SKM-1 treated with dmso at 0.1 percent for 144 hours (cell line): ENCODE measurements at regions not wholly inside any gene's neighbourhood (a gene's known extent, or its start where the extent isn't known, plus 50 kb on each side); places are given as distances from the start of the nearest gene placed in this dataset.
"Not testable (repeated sequence)": the region's sequence is repeated elsewhere in the genome, so short reads cannot be mapped to it uniquely, and the experiment has no call there.

Experiments
- DNase-seq: peaks from one replicate; lab custom pipeline; 2025; ENCODE audit not compliant: unreplicated experiment; lab: John Stamatoyannopoulos, UW

- peak; percentile 58 for DNase-seq
These were observed 50.9 kb upstream of the HSPB3 start for GRCh38 chr5:54404568-54404967.

DNA sequence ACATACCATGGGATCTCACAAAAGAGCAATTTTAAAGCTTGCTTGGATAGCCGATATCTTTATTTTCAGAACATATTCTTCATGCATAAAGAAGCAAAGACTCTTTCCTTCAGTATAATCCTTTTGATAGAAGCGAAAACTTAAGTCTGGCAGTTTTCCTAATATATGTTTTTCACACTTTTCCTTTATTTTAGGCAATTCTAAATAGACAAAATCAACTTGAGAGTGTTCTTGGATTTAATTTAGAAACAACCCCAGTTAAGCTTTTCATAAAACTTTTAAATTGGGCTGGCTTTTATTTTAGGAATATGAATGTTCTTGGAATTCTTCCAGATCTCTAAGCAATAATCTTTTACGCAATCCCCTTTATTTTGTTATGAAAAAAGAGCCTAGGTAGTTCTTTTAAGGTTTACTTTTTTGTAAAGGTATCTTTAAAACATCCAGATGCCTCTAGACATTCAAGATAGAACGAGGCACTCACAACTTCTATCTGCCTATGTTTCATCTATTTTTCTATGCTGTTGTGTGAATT is 51.5 kb upstream of the HSPB3 start:
- DNase-seq: no peak

DNA sequence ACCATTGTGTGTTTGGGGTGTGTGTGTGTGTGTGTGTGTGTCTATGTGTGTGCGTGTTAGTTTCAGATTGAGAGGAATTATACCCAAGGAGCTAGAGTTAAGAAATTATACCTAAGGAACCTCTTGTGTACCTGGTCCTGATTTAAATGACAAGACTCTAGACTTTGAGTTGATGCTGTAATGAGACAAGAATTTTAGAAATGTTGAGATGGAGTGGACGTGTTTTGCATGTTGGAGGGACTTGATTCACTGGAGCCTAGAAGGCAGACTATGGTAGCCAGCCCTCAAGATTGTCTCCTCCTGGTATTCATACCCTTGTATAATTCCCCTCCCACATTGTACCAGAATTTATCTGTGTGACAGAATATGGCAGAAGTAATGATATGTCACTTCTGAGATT is 52.4 kb upstream of the HSPB3 start:
- no peak for DNase-seq

- no peak for DNase-seq
These were observed 54.0 kb upstream of the HSPB3 start for GRCh38 chr5:54401515-54401914.

DNA sequence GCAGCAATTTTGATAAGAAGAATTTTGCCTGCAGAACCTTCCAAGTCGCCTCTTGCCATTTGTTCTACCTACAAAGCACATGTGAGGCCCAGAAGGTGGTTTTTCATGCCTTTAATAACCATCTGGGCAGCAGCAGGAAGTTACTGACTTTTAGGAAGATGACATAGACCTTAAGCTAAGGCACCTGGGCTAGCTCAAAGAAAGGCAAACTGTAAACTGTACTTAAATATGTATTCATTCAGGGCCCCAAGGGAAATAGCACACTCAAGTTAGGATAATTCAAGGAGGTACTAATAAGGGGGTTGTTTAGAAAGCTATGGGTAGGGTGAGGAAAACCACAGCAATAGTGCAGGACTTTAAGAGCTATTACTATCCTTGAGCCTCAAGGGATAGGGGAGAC is 57.3 kb upstream of the HSPB3 start:
- DNase-seq: no peak

GRCh38 chr5:54397420-54397819 is 58.1 kb upstream of the HSPB3 start:
- no peak for DNase-seq

DNA sequence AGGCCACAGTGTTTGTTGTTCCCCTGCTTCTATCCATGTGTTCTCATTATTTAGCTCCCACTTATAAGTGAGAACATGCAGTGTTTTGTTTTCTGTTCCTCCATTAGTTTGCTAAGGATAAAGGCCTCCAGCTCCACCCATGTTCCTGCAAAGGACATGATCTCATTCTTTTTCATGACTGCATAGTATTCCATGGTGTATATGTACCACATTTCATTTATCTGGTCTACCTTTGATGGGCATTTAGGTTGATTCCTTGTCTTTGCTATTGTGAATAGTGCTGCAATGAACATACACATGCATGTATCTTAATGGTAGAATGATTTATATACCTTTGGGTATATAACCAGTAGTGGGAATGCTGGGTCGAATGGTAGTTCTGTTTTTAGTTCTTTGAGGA is 62.5 kb upstream of the HSPB3 start:
- not testable (repeated sequence) for DNase-seq

GRCh38 chr5:54390539-54391031 is 64.9 kb upstream of the HSPB3 start:
- DNase-seq: no peak

- DNase-seq: no peak
These were observed 65.5 kb upstream of the HSPB3 start for GRCh38 chr5:54390015-54390414.

- DNase-seq: not testable (repeated sequence)
These were observed 66.1 kb upstream of the HSPB3 start for GRCh38 chr5:54389399-54389798.

DNA sequence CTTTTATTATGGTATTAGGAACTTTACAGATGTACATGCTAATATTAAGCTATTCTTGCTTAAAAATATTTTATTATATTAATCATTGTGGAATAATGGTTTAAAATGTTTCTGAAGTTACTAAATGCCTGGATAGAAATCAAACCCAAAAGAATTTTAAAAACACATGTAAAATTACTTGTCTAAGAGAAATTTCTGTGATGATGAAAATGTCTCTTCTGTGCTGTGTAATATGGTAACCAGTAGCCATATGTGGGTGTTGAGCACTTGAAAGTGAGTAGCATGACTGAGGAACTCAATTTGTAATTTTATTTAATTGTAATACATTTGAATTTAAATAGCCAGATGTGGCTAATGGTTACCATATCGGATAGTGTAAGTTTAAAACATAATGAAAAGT is 66.7 kb upstream of the HSPB3 start:
- DNase-seq: no peak

DNA sequence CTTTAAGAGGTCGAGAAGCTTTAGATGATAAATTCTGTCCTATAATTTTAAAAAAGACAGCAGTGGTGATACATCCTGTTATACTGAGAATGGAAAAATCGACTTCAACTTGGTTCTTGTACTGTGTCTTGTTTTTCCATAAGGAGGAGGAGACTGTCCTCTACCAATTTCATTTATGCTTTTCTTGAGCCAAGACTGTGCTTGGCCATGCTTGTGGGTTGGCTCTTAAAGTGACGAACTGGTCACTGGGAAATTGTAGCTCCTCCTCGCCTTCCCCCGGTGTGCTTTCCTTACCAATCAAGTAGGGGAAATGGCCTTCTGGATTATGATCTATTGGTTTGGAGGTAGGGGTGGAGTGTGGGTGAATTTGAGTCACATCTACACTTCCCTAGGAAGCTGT is 67.1 kb upstream of the HSPB3 start:
- DNase-seq: no peak

DNA sequence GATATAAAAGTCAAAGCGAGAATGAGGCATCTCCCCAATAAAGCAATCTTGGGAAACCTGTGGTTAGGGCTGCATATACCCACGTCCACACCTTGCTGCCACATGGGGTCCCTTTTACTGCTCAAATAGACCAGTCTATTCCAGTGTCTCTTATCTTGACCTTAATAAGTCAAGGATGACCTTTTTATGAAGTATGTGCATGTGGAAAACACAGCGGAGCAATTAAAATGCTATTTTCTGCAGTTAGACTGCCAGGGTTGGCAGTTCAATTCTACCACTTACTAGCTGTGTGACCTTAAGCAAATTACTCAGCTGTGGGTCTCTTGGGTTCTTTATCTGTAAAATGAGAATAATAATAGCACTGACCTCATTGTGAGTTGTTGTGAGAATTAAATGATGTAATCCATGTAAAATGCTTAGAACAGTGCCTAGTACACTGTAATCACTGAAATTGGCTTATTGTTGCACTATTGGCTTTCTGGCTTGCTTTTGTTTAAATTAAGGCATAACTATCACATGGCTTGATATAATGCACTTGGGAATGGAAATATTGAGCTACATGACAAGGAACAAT is 67.8 kb upstream of the HSPB3 start:
- no peak for DNase-seq

DNA sequence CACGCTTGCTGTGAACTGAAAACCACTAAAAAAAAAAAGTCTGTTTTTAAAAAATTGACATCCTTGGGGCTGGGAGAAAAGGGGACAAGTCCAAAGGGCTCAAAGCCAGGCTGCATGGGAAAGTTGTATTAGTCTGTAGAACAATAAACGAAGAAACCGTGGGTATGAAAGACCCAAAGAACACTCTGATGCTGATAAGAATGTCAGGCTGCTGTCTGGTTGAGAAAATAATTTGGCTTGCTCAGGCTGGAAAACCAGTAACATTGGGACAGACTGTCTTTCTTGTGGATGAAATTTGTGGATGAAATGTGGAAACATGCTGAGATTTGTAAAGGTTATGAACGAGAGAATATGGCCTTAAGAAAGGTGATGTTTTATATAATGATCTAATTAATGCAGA is 68.5 kb upstream of the HSPB3 start:
- DNase-seq: no peak

GRCh38 chr5:54385994-54386393 is 69.5 kb upstream of the HSPB3 start:
- no peak for DNase-seq

GRCh38 chr5:54384356-54384933 is 71.1 kb upstream of the HSPB3 start:
- no peak for DNase-seq

- DNase-seq: no peak
These were observed 71.6 kb upstream of the HSPB3 start for GRCh38 chr5:54383941-54384340.

GRCh38 chr5:54383225-54383901 is 72.1 kb upstream of the HSPB3 start:
- peak; percentile 23 for DNase-seq

DNA sequence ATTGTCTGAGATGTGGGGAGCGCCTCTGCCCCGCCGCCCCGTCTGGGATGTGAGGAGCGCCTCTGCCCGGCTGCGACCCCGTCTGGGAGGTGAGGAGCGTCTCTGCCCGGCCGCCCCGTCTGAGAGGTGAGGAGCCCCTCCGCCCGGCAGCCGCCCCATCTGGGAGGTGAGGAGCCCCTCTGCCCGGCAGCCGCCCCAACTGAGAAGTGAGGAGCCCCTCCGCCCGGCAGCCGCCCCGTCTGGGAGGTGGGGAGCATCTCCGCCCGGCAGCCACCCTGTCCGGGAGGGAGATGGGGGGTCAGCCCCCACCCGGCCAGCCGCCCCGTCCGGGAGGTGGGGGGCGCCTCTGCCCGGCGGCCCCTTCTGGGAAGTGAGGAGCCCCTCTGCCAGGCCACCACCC is 70.9 kb upstream of the ARL15 start:
- not testable (repeated sequence) for DNase-seq

- DNase-seq: no peak
These were observed 69.2 kb upstream of the ARL15 start for GRCh38 chr5:54379590-54379989.

- DNase-seq: no peak
These were observed 68.3 kb upstream of the ARL15 start for GRCh38 chr5:54378707-54379106.

DNA sequence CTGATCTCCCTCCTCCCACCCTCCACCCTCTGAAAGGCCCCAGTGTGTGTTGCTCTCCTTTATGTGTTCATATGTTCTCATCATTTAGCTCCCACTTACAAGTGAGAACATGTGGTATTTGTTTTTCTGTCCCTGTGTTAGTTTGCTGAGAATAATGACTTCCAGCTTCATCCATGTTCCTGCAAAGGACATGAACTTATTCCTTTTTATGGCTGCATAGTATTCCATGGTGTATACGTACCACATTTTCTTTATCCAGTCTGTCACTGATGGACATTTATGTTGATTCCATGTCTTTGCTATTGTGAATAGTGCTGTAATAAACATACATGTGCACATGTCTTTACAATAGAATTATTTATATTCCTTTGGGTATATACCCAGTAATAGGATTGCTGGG is 67.0 kb upstream of the ARL15 start:
- DNase-seq: not testable (repeated sequence)
